ENCODE measurements at regions not wholly inside any gene's neighbourhood (a gene's known extent, or its start where the extent isn't known, plus 50 kb on each side); places are given as distances from the start of the nearest gene placed in this dataset.

- H3K4me3 ChIP-seq, result no peak overlapping the region
- no peaks in the 10 kb centered on the region for H3K27me3 ChIP-seq (ENCODE audit: insufficient read depth in 3 of 3, low read length in 2 of 3)
- DNase-seq (no peak), ATAC-seq (no peak)
- peaks cover 20% of the 10 kb centered on the region for H3K4me1 ChIP-seq
- H3K27ac ChIP-seq, result no peak overlapping the region
- intact Hi-C loops (cut with DNase I), result no loop called here
- no peaks in the 10 kb centered on the region for H3K9me3 ChIP-seq
- no peaks in the 10 kb centered on the region for H3K36me3 ChIP-seq (ENCODE audit: insufficient read depth in 1 of 2, low read depth in 1 of 2)
- WGBS, 3 donors, result 36 to 74% (median 48%) methylated on average over 4 of the region's 4 CpGs
- no peak for TF ChIP-seq CTCF (IDR thresholded peaks at IDR 0.05)
Observed at GRCh38 chr10:31207636-31208035, 111.4 kb upstream of the ZEB1 start.

- no peaks in the 10 kb centered on the region for H3K27me3 ChIP-seq (ENCODE audit: insufficient read depth in 3 of 3, low read length in 2 of 3)
- DNase-seq, result no peak
- peaks cover 9% of the 10 kb centered on the region for H3K4me1 ChIP-seq
- no peak for TF ChIP-seq CTCF (IDR thresholded peaks at IDR 0.05)
- 13 to 29% (median 14%) methylated on average over 7 of the region's 7 CpGs for WGBS, 3 donors
- intact Hi-C loops (cut with DNase I), result no loop called here
- ATAC-seq, result peak in 3 of 4 donors; percentile 51 to 80 (median 71)
- no peak overlapping the region for H3K4me3 ChIP-seq
- H3K36me3 ChIP-seq (ENCODE audit: insufficient read depth in 1 of 2, low read depth in 1 of 2), result no peaks in the 10 kb centered on the region
- H3K27ac ChIP-seq, result no peak overlapping the region
- H3K9me3 ChIP-seq, result no peaks in the 10 kb centered on the region
Observed at GRCh38 chr10:31209478-31209877, 109.5 kb upstream of the ZEB1 start.

GRCh38 chr10:31210190-31210589, 108.8 kb upstream of the ZEB1 start:
- Histone ChIP-seq H3K4me1 (peaks cover 8% of the 10 kb centered on the region), H3K4me3 (no peak overlapping the region), H3K27me3 (ENCODE audit: insufficient read depth in 3 of 3, low read length in 2 of 3) (no peaks in the 10 kb centered on the region), H3K27ac (no peak overlapping the region), H3K36me3 (ENCODE audit: insufficient read depth in 1 of 2, low read depth in 1 of 2) (no peaks in the 10 kb centered on the region), H3K9me3 (no peaks in the 10 kb centered on the region)
- TF ChIP-seq CTCF (IDR thresholded peaks at IDR 0.05), result no peak
- ATAC-seq (no peak), DNase-seq (no peak)
- 96 to 97% (median 96%) methylated on average over 7 of the region's 7 CpGs for WGBS, 3 donors
- intact Hi-C loops (cut with DNase I), result no loop called here

GRCh38 chr10:31213959-31214358, 105.1 kb upstream of the ZEB1 start:
- 87 to 93% (median 88%) methylated on average over 1 of the region's 1 CpG for WGBS, 3 donors
- DNase-seq (no peak), ATAC-seq (no peak)
- Histone ChIP-seq H3K27me3 (ENCODE audit: insufficient read depth in 3 of 3, low read length in 2 of 3) (no peaks in the 10 kb centered on the region), H3K9me3 (no peaks in the 10 kb centered on the region), H3K27ac (no peak overlapping the region), H3K4me3 (no peak overlapping the region), H3K4me1 (peaks cover 8% of the 10 kb centered on the region), H3K36me3 (ENCODE audit: insufficient read depth in 1 of 2, low read depth in 1 of 2) (no peaks in the 10 kb centered on the region)
- intact Hi-C loops (cut with DNase I), result no loop called here
- TF ChIP-seq CTCF (IDR thresholded peaks at IDR 0.05), result no peak

GRCh38 chr10:31215052-31215451, 104.0 kb upstream of the ZEB1 start:
- Histone ChIP-seq H3K36me3 (ENCODE audit: insufficient read depth in 1 of 2, low read depth in 1 of 2) (no peaks in the 10 kb centered on the region), H3K4me1 (no peaks in the 10 kb centered on the region), H3K9me3 (no peaks in the 10 kb centered on the region), H3K27me3 (ENCODE audit: insufficient read depth in 3 of 3, low read length in 2 of 3) (no peaks in the 10 kb centered on the region), H3K4me3 (no peak overlapping the region), H3K27ac (no peak overlapping the region)
- intact Hi-C loops (cut with DNase I), result no loop called here
- TF ChIP-seq CTCF (IDR thresholded peaks at IDR 0.05), result no peak
- DNase-seq (no peak), ATAC-seq (no peak)
- 92 to 100% (median 96%) methylated on average over 2 of the region's 2 CpGs for WGBS, 3 donors
